Non-pigmented ciliary epithelial cell (primary cell): ENCODE measurements at regions not wholly inside any gene's neighbourhood (a gene's known extent, or its start where the extent isn't known, plus 50 kb on each side); places are given as distances from the start of the nearest gene placed in this dataset.
"Not testable (repeated sequence)": the region's sequence is repeated elsewhere in the genome, so short reads cannot be mapped to it uniquely, and the experiment has no call there.

Experiments
- DNase-seq: peaks from one replicate; pipeline ENCODE4 v3.0.0-alpha.2; 2010; ENCODE audit warnings: low read depth

DNA sequence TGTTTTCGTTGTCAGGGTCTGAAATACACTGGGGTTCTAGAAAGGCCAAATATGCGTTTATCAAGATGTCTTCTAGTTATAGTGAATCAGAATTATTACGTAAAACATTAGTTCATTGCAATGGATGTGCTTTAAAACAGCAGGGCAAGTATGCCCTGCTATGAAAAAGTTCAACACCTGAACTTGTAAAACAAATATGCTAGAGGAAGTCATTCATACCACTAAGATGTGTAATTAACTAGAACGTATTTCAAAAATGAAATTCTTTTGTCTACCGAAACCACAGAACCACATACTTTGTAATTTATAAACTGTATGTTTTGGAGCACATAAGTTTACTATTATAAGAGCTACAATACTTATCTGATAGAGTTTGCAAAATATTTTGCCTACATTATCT lies 266.2 kb downstream of the KCTD12 start:
- no peak for DNase-seq

DNA sequence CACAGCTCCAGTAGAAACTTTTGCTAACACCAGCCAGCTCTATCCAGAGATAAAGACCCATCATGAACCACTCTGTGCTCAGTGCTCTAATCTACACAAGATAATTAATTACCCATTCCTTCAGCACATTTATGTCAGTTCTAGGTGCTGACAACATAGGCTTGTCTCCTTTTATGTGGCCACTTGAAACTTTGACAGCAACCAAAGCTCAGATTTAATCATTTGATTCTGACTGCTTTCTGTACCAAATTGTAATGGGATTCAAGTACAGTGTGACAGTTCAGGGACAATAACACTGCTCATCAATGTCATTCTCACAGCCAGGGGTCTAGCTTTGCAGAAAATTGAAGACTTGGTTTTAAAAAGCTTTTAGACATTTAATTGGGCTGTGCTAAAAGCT lies 266.6 kb downstream of the KCTD12 start:
- DNase-seq, result no peak

DNA sequence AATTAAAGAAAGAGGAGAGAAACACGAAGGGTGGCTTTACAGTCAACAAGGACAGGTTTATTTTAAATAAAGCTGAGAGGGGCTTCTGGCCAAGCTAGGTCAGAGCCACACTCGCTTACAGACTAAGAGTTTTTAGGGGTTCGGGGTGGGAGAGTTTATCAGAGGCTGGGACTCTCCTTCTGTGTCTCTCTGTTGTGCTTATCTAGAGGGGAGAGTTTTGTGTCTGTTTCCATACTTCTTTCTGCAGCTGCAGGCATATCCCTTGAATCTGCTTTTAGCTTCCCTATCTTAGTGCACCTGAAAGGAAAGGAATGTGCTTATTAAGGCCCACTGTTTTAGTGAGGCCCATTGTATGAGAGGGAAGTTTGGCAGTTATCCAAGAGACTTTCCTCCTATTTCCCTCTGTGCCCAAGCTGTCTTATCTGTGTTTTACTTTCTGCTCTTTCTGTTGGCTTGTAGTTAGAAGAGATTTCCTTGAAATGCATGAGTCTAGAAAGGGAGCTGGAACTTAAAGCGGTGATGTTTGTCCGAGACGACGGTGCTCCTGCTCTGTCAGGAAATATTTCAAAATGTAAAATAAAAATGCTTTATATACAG lies 275.3 kb downstream of the KCTD12 start:
- DNase-seq, result no peak

DNA sequence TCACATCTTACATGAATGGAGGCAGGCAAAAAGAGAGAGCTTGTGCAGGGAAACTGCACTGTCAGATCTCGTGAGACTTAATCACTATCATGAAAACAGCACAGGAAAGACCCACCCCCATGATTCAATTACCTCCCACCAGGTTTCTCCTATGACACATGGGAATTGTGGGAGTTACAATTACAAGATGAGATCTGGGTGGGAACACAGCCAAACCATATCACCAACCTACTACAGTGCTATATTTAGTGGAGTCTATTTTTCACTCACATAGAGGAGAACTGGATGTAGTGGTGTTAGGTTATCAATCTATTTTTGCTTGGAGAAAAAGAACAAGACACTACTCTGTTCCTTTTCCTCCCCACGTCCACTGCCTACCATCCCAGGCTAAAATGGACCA lies 276.6 kb downstream of the KCTD12 start:
- no peak for DNase-seq

DNA sequence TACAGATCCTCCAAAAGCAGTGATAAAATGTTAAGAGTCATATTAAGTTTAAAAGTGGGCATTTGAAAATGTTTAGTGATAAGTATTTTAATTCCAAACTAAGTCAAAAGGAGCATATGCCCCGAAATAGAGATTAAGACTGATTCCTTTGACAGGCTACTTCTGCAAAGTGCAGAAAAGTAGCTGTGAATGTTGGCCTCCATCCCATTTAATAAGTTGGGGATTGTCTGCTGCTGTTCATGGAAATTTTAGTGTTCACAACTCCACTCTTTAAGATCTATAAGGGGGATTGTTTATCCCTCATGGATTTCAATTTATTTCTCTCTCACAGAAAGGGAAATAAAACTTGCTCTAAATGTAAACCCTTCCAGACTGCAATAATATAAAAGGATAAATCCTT lies 278.3 kb downstream of the KCTD12 start:
- DNase-seq, result no peak

DNA sequence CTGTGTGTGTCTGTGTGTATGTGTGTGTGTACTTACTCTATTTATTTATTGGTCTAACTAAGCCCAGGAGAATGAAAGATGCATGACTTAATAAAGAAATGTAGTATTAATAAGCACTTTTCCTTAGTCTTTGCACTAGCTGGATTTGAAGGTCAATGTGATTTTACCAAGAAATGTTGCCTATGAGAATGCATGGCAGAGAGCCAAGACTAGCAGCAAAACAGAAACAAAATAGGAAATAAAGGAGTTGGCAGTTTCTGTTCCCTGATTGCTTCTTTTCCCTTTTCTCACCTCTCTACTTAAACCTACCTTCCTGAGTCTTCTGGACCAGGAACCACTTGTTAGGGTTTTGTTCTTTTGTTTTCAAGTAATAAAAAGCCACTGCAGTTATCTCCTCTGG lies 286.1 kb downstream of the KCTD12 start:
- DNase-seq, result no peak

DNA sequence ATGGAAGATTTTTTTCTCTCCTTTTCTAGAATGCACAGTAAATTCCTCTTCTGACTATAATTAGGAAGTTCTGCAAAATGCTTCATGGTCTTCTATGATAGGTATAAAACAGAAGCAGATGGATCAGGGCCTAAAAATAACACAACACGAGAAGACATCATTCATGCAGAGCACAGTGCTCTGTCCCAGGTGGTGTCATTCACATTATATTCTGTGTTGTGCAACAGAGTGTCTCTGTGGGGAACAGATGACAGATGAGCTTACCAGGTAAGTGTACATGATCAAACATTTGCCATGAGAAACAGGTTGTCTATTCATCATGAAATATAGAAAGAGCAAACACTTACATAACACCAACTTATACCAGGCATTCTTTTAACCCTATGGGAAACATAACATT lies 288.3 kb downstream of the KCTD12 start:
- DNase-seq, result no peak

DNA sequence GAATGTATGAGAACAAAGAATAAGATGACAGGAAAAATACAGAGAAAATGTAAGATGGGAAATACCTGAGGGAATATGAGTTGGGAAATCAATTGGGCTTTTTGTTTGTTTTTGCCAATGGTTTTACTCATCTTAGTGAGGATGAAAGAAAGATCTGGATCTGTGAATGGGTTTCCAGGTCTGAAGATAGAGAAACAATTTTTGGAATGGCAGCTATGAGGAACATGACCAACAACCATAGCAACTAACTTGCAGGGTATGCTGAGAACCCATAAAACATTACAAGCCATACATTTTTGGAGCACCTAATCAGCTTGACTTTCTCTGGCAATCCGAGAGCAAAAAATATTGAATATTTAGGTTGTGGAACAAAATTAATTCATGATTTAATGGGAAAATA lies 290.0 kb downstream of the KCTD12 start:
- DNase-seq, result no peak

DNA sequence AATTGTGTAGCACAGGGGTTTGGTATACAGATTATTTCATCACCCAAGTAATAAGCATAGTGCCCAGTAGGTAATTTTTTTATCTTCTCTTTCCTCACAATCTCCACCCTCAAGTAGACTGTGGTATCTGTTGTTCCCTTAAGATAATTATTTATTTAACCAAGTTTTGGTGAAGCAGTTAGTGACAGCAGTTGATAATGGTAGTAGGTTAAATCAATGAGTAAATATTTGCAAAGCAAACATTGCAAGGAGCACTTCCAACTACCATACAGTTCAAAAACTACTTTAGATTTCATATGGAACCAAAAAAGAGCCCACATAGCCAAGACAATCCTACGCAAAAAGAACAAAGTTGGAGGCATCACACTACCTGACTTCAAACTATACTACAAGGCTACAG lies 291.8 kb downstream of the KCTD12 start:
- no peak for DNase-seq

DNA sequence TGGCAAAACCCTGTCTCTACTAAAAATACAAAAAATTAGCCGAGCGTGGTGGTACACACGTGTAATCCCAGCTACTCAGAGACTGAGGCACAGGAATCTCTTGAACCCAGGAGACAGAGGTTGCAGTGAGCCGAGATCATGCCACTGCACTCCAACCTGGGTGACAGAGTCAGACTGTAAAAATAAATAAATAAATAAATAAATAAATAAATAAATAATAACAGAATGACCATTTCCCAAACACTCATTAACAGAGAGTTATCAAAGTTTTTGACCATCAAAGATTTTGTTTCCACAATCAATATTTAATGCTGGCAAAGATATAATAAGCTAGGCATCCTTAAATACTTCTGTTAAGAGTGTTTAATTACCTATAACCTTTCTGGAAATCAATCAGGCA lies 299.4 kb downstream of the KCTD12 start:
- DNase-seq, result no peak

DNA sequence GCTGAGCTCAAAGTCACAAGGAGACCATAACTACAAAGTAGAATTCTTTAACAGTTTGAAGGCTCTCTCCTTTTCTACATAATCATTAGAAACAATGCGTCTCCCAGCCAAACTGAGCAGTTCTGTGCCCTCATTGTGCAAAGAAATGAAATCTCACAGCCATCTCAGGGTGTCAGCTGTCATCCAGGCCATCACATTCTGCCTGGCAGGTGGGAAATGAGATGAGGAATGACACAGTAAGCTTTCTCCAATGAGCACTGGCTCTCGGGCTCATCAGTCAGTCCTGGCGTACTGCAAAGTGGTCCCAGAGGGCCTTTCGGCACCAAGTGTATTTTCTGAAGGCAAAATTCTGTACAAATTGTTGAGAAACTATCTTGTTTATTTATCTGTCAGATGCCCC lies 306.5 kb downstream of the KCTD12 start:
- DNase-seq, result no peak

DNA sequence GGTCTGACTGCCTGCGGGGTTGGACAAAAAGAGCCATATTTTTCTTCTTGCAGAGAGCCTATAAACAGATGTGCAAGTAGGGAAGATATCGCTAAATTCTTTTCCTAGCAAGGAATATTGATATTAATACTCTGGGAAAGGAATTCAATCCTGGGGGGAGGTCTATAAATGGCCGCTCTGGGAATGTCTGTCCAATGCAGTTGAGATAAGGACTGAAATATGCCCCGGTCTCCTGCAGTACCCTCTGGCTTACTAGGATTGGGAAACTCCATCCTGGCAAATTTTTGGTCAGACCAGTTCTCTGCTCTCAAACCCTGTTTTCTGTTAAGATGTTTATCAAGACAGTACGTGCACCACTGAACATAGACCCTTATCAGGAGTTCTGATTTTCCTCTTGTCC lies 310.6 kb downstream of the KCTD12 start:
- DNase-seq, result not testable (repeated sequence)

DNA sequence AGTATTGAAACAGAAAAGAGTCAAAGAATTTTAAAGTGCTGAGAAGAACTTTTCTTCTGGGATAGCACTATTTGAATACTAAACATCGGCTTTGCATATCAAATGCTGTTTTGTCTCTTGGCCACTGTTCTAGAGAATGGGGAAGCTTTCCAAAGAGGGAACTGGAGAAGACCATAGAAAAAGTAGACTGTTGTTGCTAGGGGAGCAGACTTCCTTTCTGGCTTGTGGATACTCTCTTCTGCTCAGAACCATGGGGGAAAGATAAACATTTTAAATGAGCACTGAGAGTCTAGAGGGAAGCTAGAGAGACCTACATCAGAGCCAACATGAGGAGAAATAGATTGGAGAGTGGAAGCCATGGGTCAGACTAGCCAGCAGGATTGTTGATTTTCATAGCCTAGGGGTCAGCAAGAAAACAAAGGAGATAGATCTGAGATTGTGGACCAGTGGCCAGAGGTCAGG lies 315.7 kb downstream of the KCTD12 start:
- no peak for DNase-seq

DNA sequence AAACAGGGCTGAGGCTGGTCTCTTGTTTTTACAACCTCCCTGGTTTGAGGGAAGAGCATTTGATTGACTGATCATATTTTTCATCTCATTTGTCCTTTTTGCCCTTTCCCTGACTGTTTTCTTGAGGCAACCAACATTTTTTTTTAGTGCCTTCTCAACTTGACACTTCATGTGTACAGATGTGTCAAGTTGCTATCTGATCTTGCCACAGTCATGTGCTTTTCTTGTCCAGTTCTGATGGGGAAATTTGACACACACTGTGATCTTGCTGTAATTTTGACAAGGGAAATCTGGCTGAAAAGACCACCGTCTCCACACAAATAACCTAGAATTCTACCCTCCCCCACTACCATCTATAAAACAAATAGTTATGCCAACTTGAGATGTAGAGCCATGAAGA lies 329.6 kb downstream of the KCTD12 start:
- DNase-seq, result no peak

DNA sequence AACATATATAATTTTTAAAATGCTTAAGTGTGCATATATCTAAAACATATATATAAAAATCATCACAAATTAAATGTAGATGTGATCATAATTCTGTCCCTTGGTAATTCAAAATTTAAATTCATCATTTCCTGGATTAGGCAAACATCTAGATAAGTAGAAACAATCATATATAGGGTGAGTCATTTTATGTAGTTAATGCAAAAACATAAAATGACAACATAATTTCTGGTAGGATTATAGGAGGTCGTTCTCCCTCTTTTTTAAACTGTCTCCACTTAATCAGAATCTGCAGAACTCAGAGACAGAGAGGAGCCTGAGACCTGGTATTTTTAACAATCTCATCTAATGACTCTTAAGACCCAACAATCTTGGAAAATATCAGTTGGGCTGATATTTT lies 333.4 kb downstream of the KCTD12 start:
- no peak for DNase-seq

DNA sequence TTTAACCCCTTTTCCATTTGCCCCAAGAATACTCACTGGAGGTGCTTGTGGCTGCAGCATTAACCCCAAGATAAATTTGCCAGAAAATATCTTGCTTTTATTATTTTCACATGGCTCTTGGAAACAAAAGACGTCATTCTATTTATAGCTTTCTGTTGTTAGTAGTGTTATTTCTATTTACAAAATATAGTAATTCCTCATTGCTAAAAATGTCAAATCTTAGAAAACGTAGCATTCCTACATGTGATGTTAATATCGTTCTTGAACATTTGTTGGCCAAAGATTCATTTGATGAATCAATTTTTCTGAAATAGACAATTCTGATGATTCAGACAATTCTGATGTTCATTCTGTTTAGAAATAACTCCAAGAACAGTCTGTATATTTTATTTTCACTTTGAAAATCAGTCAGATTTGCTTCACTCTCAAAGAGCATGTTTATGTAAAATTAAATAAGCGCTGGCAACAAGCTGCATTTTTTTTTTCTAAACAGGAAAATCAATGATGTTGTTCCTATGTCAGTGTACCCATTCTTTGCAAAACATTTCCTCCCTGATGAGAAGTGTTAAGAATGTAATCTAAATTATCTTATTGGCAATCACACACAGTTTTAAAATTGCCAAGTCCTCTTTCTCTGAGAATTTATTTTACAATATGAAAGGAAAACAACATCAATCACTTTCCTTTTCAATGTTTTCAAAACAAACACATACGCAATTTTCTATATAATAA lies 334.0 kb downstream of the KCTD12 start:
- no peak for DNase-seq

DNA sequence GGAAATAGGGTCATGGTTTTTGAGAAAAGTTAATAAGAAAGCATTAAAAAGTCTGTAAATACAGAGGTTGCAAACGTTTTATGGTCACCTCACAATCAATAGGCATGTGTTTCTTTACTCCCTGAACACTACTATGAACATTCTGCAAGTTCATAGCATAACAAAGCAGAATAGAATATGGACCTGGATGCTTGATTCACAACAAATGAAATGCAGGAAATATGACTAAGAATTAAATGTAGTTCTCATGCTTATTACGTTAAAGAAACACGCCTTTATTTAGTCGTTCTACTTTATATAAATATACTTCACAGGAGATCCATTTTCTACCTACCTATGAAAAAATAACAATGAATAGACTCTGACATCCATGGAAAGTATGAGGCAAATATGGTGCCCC lies 344.0 kb downstream of the KCTD12 start:
- DNase-seq, result no peak

DNA sequence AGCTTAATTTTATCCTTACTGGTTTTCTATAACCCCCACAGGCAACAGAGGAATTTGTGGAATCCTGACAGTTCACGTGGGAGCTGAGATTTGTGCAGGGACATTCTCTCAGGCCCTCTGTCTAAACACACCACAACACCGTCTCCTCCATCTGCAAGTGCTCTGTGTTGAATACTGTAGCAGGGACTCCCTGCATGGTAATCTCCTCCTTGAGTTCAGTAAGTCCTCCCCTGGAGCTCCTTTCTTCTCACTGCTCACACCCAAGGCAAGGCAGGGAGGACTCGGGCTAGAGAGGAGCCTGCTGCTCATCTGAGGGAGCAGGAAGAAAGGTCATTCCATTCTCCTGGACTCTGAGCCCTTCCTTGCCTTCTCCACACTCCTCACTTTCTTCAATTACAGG lies 348.2 kb downstream of the KCTD12 start:
- DNase-seq, result no peak

DNA sequence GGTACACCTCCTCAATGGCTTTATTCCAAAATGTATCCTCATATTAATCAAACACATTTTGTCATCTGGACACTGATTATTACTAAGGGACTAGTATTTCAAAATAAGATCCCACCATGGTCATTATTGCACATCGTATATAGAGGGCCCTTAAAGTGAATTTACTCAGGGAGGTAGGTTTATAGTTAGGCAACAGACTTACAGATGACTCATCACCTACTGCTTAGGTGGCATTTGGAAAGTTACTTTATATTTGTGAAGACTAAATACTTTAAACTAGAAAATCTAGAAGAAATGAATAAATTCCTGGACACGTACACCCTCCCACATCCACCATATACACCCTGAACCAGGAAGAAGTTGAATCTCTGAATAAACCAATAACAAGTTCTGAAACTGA lies 353.0 kb downstream of the KCTD12 start:
- no peak for DNase-seq

DNA sequence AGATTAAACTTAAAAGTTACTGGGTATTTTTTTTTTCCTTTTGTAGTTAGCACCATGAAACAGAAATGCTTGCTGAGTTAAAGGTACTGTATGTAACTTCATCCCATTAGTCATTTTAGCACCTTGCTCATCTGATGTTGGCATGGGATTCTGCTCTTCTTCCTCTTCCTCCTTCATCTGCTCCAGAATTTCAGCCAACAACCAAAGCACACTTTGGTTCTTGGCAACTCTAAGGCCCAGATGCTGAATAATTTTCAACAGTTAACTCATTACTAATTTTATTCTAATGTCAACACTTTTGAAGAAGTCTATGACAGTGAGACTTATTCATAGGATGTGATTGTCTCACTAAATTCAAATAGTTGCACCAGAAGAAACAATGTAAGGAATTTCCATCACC lies 359.2 kb downstream of the KCTD12 start:
- no peak for DNase-seq

DNA sequence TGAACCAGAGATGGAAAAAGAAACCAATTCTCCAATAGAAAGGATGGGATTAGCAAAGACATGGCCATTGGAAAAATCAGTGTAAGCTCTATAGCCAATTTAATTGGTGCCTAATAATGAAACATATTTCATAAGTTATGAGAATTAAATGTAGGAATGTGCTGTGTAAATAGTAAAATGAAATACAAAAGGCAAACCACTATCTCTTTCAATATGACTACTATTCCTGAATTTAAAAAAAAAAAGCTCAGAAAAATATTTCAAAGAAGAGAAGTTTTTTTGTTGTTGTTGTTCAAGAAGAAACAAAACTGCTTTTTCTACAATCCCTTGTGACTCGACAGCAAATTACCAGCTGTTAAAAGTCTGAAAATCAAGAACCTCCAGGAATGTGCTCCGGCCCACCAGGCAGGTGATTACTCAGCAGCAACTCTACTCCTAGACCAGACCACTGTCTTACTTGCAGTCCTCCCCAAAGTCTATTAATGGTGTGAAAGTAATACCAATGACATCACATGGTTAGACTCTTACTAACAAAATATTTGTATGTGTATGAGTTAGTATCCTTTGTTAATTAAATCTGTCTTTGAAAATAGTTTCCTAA lies 362.4 kb downstream of the KCTD12 start:
- no peak for DNase-seq

DNA sequence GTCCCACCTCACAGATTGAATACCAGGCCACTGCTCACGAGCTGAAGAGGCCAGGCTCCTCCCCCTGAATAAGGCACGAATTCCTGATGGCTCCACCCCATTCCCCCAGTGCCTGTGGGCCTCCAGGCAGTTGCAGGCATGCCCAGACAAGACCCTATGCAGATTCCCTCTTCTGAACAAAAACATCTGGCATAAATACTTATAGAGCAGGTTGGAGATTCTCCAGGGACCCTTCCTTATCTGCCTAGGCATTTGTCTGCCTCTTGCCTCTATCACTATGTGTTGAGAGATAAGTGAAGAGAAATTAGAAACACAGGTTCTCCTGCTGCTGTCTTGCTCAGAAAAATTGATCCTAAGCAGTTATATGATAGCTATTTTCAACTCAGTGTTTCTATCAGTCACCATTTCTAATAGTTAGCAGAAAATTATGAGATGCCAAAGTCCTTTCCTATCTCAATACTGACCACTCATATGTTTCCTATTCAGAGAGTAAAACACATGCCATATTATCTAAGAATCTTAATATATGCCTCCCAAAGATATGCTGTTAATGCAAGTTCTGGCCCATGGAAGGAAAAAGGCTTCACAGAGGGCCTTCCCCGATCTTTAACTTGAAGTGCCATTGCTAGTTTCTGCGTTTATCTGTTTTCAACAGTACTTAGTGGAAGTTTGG lies 364.0 kb downstream of the KCTD12 start:
- no peak for DNase-seq

DNA sequence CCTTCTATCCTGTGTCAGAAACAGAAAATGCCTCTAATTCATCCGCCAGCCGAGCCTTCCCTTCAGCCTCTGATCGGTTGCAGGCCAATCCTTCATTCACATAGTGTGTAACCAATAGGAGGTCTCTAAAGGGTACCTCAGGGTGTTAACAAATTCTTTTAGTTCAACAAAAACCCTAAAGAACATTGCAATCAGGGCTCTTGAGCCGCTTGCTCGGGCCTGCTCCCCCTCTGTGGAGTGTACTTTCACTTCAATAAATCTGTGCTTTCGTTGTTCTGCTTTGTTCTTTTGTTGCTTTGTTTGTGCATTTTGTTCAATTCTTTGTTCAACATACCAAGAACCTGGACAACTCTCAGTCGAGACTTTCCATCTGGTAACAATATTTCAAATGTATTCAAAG lies 366.5 kb downstream of the KCTD12 start:
- DNase-seq, result no peak
